HFFc6 (cell line): ENCODE measurements at regions not wholly inside any gene's neighbourhood (a gene's known extent, or its start where the extent isn't known, plus 50 kb on each side); places are given as distances from the start of the nearest gene placed in this dataset.

ENCODE experiments used
- DNase-seq: peaks from one replicate; pipeline ENCODE4 v3.0.0-alpha.2; 2018
- H3K27ac Mint-ChIP-seq: 2 replicates; pipeline ENCODE4 v1.8.0; 2020; ENCODE audit warnings: mild to moderate bottlenecking, mixed read lengths
- H3K27me3 Mint-ChIP-seq: 2 replicates; pipeline ENCODE4 v1.8.0; 2021; ENCODE audit warnings: mild to moderate bottlenecking, moderate library complexity, mixed read lengths; ENCODE audit not compliant: insufficient read depth
- H3K36me3 Mint-ChIP-seq: 2 replicates; pipeline ENCODE4 v1.8.0; 2021; ENCODE audit warnings: low read depth, mixed read lengths
- H3K4me1 Mint-ChIP-seq: 2 replicates; pipeline ENCODE4 v1.8.0; 2020; ENCODE audit warnings: low read depth, mixed read lengths
- H3K4me3 Mint-ChIP-seq: 2 replicates; pipeline ENCODE4 v1.8.0; 2020; ENCODE audit warnings: mild to moderate bottlenecking, moderate library complexity, mixed read lengths
- H3K9me3 Mint-ChIP-seq: 2 replicates; pipeline ENCODE4 v1.8.0; 2020; ENCODE audit warnings: mild to moderate bottlenecking, mixed read lengths
- TF ChIP-seq, protein P1 (sequence below): fragments of 200-600 bp; sonication (generic); IDR thresholded peaks from 2 replicates; pipeline ENCODE4 v1.5.0; 2021; ENCODE audit warnings: antibody characterized with exemption, mild to moderate bottlenecking

DNA sequence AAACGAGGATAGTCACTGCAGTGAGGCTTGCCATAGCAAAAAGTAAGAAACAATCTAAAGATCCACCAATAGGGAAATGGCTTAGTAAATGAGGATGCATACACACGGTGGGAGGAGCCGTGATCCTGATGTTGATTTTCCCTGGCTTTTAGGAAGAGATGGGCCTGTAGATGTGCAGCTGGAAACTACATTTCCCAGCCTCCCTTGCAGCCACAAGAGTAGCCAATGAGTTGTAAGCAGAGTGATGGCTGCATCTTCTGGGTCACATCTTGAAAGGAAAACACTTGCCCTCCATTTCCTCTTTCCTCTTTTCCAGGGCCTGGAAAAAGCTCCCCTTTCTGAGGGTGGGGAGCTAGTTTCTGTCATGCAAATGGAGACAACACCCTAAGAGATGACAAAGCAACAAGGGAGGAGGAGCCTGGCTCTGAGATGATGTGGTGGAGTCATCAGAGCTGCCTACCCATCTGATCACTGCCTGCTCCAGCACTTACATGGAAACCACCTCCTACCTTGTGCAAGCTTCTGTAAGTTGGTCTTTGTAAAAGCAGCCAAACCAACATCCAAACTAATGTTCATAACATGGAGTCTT lies 139.1 kb downstream of the TLE3 start:
- no peaks in the 10 kb centered on the region for H3K4me1 Mint-ChIP-seq
- no peaks in the 10 kb centered on the region for H3K9me3 Mint-ChIP-seq
- TF ChIP-seq, protein P1, sequence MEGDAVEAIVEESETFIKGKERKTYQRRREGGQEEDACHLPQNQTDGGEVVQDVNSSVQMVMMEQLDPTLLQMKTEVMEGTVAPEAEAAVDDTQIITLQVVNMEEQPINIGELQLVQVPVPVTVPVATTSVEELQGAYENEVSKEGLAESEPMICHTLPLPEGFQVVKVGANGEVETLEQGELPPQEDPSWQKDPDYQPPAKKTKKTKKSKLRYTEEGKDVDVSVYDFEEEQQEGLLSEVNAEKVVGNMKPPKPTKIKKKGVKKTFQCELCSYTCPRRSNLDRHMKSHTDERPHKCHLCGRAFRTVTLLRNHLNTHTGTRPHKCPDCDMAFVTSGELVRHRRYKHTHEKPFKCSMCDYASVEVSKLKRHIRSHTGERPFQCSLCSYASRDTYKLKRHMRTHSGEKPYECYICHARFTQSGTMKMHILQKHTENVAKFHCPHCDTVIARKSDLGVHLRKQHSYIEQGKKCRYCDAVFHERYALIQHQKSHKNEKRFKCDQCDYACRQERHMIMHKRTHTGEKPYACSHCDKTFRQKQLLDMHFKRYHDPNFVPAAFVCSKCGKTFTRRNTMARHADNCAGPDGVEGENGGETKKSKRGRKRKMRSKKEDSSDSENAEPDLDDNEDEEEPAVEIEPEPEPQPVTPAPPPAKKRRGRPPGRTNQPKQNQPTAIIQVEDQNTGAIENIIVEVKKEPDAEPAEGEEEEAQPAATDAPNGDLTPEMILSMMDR: no peak
- H3K36me3 Mint-ChIP-seq: no peaks in the 10 kb centered on the region
- H3K4me3 Mint-ChIP-seq: no peak overlapping the region
- no peak overlapping the region for H3K27ac Mint-ChIP-seq
- DNase-seq: no peak
- H3K27me3 Mint-ChIP-seq: peaks cover 16% of the 10 kb centered on the region

DNA sequence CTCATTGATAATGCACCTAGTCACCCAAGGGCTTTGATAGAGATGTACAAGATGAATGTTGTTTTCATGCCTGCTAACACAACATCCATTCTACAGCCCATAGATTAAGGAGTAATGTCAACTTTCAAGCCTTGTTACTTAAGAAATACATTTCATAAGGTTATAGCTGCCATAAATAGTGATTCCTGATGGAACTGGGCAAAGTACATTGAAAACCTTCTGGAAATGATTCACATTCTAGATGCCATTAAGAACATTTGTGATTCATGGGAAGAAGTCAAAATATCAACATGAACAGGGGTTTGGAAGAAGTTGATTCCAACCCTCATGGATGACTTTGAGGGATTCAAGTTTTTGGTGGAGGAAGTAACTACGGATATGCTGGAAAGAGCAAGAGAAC lies 135.2 kb downstream of the TLE3 start:
- H3K36me3 Mint-ChIP-seq: no peaks in the 10 kb centered on the region
- peaks cover 3% of the 10 kb centered on the region for H3K27me3 Mint-ChIP-seq
- TF ChIP-seq, protein P1: no peak
- no peak overlapping the region for H3K4me3 Mint-ChIP-seq
- no peak overlapping the region for H3K27ac Mint-ChIP-seq
- no peaks in the 10 kb centered on the region for H3K4me1 Mint-ChIP-seq
- H3K9me3 Mint-ChIP-seq: no peaks in the 10 kb centered on the region
- DNase-seq: no peak

DNA sequence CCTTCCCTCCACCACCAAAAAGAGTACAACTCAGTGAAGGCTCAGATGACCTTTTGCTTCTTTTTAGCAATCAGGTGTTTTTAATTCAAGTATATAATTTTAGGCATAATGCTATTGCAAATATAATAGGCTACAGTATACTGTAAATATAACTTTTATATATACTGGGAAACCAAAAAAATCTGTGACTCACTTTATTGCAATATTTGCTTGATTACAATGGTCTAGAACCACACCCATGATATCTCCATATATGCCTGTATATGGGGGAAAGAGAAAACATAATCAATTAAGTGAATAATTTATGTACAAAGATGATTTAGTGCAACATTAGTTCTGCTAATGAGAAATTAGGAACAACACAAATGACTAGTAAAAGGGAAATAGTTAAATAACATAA lies 134.3 kb downstream of the TLE3 start:
- DNase-seq: no peak
- Mint-ChIP-seq H3K36me3 (no peaks in the 10 kb centered on the region), H3K4me3 (no peak overlapping the region), H3K27me3 (peaks cover 3% of the 10 kb centered on the region), H3K4me1 (no peaks in the 10 kb centered on the region), H3K27ac (no peak overlapping the region), H3K9me3 (no peaks in the 10 kb centered on the region)
- TF ChIP-seq, protein P1: no peak

DNA sequence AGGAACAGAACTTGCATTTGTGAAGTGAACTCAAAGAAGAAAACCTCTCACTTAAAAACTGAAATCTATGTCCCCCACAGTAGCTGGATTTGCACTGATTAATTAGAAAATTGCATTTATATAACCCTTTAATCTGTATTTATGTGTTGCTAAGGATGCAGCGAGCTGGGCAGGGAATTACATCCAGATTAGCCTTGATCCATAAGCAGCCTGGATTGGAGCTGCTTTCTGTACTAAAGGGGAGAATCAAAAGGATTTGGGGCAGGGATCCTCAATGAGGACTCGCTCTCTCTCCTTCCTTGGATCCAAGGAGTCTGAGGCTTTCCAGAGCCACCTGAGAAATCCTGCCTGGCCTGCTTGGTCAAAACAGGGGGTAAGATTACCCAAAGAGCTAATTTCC lies 125.9 kb downstream of the TLE3 start:
- H3K4me1 Mint-ChIP-seq: no peaks in the 10 kb centered on the region
- no peak for DNase-seq
- H3K27ac Mint-ChIP-seq: no peak overlapping the region
- H3K27me3 Mint-ChIP-seq: peaks cover 21% of the 10 kb centered on the region
- no peaks in the 10 kb centered on the region for H3K36me3 Mint-ChIP-seq
- no peaks in the 10 kb centered on the region for H3K9me3 Mint-ChIP-seq
- TF ChIP-seq, protein P1: no peak
- H3K4me3 Mint-ChIP-seq: no peak overlapping the region

DNA sequence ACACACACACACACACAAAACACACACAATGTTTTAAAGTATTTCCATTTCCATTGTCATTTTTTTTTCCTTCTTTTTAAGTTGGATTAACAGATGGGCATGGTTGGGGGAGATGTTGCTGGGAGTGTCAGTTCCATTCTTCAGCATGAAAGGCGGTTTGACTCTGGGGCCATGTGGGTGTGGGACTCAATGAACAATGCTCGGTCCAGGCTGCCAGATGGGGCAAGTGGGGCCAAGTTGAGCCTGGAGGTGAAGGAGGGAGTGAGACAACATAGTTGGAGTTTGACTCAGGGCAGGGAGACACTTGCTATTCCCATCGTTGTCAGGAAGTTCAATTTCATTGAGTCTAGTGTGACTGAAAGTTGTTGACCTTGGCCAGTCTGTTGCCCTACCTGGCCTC lies 125.3 kb downstream of the TLE3 start:
- Mint-ChIP-seq H3K4me3 (no peak overlapping the region), H3K36me3 (no peaks in the 10 kb centered on the region), H3K27ac (no peak overlapping the region), H3K9me3 (no peaks in the 10 kb centered on the region), H3K4me1 (no peaks in the 10 kb centered on the region), H3K27me3 (peaks cover 21% of the 10 kb centered on the region)
- TF ChIP-seq, protein P1: no peak
- DNase-seq: no peak
